HFFc6 (cell line): ENCODE measurements at regions not wholly inside any gene's neighbourhood (a gene's known extent, or its start where the extent isn't known, plus 50 kb on each side); places are given as distances from the start of the nearest gene placed in this dataset.

ENCODE experiments used
- DNase-seq: peaks from one replicate; pipeline ENCODE4 v3.0.0-alpha.2; 2018
- H3K27ac Mint-ChIP-seq: 2 replicates; pipeline ENCODE4 v1.8.0; 2020; ENCODE audit warnings: mild to moderate bottlenecking, mixed read lengths
- H3K27me3 Mint-ChIP-seq: 2 replicates; pipeline ENCODE4 v1.8.0; 2021; ENCODE audit warnings: mild to moderate bottlenecking, moderate library complexity, mixed read lengths; ENCODE audit not compliant: insufficient read depth
- H3K36me3 Mint-ChIP-seq: 2 replicates; pipeline ENCODE4 v1.8.0; 2021; ENCODE audit warnings: low read depth, mixed read lengths
- H3K4me1 Mint-ChIP-seq: 2 replicates; pipeline ENCODE4 v1.8.0; 2020; ENCODE audit warnings: low read depth, mixed read lengths
- H3K4me3 Mint-ChIP-seq: 2 replicates; pipeline ENCODE4 v1.8.0; 2020; ENCODE audit warnings: mild to moderate bottlenecking, moderate library complexity, mixed read lengths
- H3K9me3 Mint-ChIP-seq: 2 replicates; pipeline ENCODE4 v1.8.0; 2020; ENCODE audit warnings: mild to moderate bottlenecking, mixed read lengths
- CTCF ChIP-seq: fragments of 200-600 bp; sonication (generic); IDR thresholded peaks from 2 replicates; pipeline ENCODE4 v1.5.0; 2021; ENCODE audit warnings: antibody characterized with exemption, mild to moderate bottlenecking

GRCh38 chr1:168945870-168946269 lies 160.6 kb upstream of the ATP1B1 start:
- TF ChIP-seq CTCF, result no peak
- H3K36me3 Mint-ChIP-seq, result no peaks in the 10 kb centered on the region
- no peak for DNase-seq
- H3K27me3 Mint-ChIP-seq, result no peaks in the 10 kb centered on the region
- no peak overlapping the region for H3K27ac Mint-ChIP-seq
- H3K4me3 Mint-ChIP-seq, result no peak overlapping the region
- no peaks in the 10 kb centered on the region for H3K4me1 Mint-ChIP-seq
- peaks cover 21% of the 10 kb centered on the region for H3K9me3 Mint-ChIP-seq

GRCh38 chr1:168947041-168947440 lies 159.4 kb upstream of the ATP1B1 start:
- Mint-ChIP-seq H3K27ac (no peak overlapping the region), H3K4me1 (no peaks in the 10 kb centered on the region), H3K9me3 (peaks cover 17% of the 10 kb centered on the region), H3K36me3 (no peaks in the 10 kb centered on the region), H3K4me3 (no peak overlapping the region), H3K27me3 (no peaks in the 10 kb centered on the region; the same call in 1 of the 2 replicates)
- no peak for TF ChIP-seq CTCF
- DNase-seq, result no peak

GRCh38 chr1:168949672-168950071 lies 156.8 kb upstream of the ATP1B1 start:
- Mint-ChIP-seq H3K9me3 (peaks cover 18% of the 10 kb centered on the region), H3K4me1 (no peaks in the 10 kb centered on the region), H3K4me3 (no peak overlapping the region), H3K36me3 (no peaks in the 10 kb centered on the region), H3K27ac (no peak overlapping the region), H3K27me3 (no peaks in the 10 kb centered on the region; the same call in 1 of the 2 replicates)
- TF ChIP-seq CTCF, result no peak
- no peak for DNase-seq

- no peaks in the 10 kb centered on the region for H3K4me1 Mint-ChIP-seq
- no peak overlapping the region for H3K4me3 Mint-ChIP-seq
Measured at GRCh38 chr1:168957818-168958217, 148.7 kb upstream of the ATP1B1 start.

GRCh38 chr1:168958562-168959289 lies 147.8 kb upstream of the ATP1B1 start:
- H3K4me1 Mint-ChIP-seq, result no peaks in the 10 kb centered on the region
- H3K27me3 Mint-ChIP-seq, result no peaks in the 10 kb centered on the region
- no peaks in the 10 kb centered on the region for H3K36me3 Mint-ChIP-seq
- peaks cover 10% of the 10 kb centered on the region for H3K9me3 Mint-ChIP-seq
- no peak overlapping the region for H3K4me3 Mint-ChIP-seq
- TF ChIP-seq CTCF, result no peak
- no peak for DNase-seq
- no peak overlapping the region for H3K27ac Mint-ChIP-seq

More at GRCh38 chr1:168957818-168958217, 148.7 kb upstream of the ATP1B1 start:
- Mint-ChIP-seq H3K27me3 (no peaks in the 10 kb centered on the region), H3K36me3 (no peaks in the 10 kb centered on the region), H3K9me3 (peaks cover 12% of the 10 kb centered on the region), H3K27ac (no peak overlapping the region)
- DNase-seq, result no peak
- TF ChIP-seq CTCF, result no peak
